Mammary epithelial cell (primary cell): ENCODE measurements at regions not wholly inside any gene's neighbourhood (a gene's known extent, or its start where the extent isn't known, plus 50 kb on each side); places are given as distances from the start of the nearest gene placed in this dataset.

Source experiments
- EZH2 ChIP-seq: IDR thresholded peaks from 2 replicates; pipeline ENCODE4 v1.6.1; 2012; ENCODE audit warnings: low read length, inconsistent platforms, borderline replicate concordance
- TF ChIP-seq, protein P1 (sequence below), 2 donors: IDR thresholded peaks in 1 of 2; conservative IDR thresholded peaks in 1 of 2; 2 replicates each; pipeline ENCODE4 v1.5.1; 2011 to 2012; ENCODE audit warnings: inconsistent platforms in 2 of 2, low read length in 2 of 2, mild to moderate bottlenecking in 2 of 2, control low read depth in 1 of 2, low read depth in 1 of 2; ENCODE audit not compliant: insufficient read depth in 1 of 2; ENCODE audit errors: extremely low read depth in 1 of 2

GRCh38 chr5:171697221-171698102, 88.2 kb upstream of the SMIM23 start:
- TF ChIP-seq, protein P1, sequence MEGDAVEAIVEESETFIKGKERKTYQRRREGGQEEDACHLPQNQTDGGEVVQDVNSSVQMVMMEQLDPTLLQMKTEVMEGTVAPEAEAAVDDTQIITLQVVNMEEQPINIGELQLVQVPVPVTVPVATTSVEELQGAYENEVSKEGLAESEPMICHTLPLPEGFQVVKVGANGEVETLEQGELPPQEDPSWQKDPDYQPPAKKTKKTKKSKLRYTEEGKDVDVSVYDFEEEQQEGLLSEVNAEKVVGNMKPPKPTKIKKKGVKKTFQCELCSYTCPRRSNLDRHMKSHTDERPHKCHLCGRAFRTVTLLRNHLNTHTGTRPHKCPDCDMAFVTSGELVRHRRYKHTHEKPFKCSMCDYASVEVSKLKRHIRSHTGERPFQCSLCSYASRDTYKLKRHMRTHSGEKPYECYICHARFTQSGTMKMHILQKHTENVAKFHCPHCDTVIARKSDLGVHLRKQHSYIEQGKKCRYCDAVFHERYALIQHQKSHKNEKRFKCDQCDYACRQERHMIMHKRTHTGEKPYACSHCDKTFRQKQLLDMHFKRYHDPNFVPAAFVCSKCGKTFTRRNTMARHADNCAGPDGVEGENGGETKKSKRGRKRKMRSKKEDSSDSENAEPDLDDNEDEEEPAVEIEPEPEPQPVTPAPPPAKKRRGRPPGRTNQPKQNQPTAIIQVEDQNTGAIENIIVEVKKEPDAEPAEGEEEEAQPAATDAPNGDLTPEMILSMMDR (conservative IDR thresholded peaks at IDR 0.05 in 1 of 2, IDR thresholded peaks at IDR 0.05 in 1 of 2; ENCODE audit: extremely low read depth in 1 of 2, insufficient read depth in 1 of 2, low read depth in 1 of 2, low read length in 2 of 2) = no peak
- no peak for TF ChIP-seq EZH2
